Stimulated activated CD8-positive, alpha-beta memory T cell treated with anti-CD3 and anti-CD28 coated beads, Interleukin-12 subunit alpha, Interleukin-12 subunit beta, amount 100 ng/mL, for 1 hour (primary cell): ENCODE measurements at regions not wholly inside any gene's neighbourhood (a gene's known extent, or its start where the extent isn't known, plus 50 kb on each side); places are given as distances from the start of the nearest gene placed in this dataset.

Source experiments
- DNase-seq: peaks from one replicate; pipeline ENCODE4 v3.0.0-alpha.2; 2020; ENCODE audit warnings: low read depth

GRCh38 chr6:105649192-105649591 lies 246.3 kb upstream of the PREP start:
- DNase-seq, result no peak

DNA sequence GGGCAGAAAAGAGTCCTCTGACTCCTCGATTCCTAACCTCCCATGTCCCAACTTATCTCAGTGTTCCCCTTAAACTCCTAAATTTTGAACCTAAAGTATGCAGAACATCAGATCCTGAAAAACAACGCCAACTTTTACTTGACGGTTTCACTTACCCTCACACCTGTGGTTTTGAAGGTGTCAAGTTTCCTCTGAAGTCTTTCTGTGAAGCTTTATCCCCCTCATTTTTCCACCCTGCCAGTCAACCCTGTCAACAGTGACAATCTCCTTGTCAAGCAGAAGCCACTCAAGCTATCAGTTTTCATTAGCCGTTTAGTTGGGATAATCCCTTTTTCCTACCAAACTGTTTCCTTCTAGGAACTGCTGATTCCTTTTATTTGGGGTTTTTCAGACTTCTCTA lies 245.4 kb upstream of the PREP start:
- DNase-seq, result no peak

- DNase-seq, result no peak
Observed at GRCh38 chr6:105646391-105646867, 243.5 kb upstream of the PREP start.

DNA sequence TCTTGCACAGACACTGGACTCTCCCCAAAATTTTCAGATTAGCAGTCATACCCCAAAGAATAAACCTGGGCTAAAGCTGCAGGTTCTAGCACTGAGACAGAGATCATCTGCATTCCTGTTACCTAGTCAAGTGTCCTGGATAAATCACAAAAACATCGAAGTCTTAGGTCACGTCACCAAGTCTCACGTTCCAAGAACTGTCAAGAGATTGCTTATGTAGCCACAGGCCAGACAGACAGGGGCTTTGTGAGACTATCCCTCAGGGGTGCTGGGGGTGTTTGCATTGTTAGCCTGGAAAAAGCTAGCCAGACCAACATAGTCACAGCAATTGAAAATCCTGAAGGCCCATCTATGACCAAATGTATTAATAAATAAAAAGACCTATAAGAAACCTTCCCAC lies 243.1 kb upstream of the PREP start:
- no peak for DNase-seq

GRCh38 chr6:105645156-105645555 lies 242.3 kb upstream of the PREP start:
- DNase-seq, result no peak

- no peak for DNase-seq
Observed at GRCh38 chr6:105644691-105645090, 241.8 kb upstream of the PREP start.

DNA sequence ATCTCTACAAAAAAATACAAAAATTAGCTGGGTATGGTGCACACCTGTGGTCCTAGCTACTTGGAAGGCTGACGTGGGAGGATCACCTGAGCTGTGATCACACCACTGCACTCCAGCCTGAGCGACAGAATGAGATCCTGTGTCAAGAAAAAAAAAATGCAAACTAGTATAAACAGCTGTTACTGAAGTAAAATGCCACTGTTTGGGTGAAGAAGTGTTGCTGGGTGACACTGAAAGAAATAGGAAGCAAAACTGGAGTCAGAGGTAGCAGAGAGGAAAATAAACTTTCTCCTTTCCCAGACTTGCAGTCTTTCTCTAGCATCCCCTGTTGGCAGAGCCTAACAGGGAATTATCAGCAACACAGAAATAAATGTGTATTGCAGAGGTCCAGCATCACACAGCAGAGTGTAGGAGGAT lies 241.2 kb upstream of the PREP start:
- no peak for DNase-seq

DNA sequence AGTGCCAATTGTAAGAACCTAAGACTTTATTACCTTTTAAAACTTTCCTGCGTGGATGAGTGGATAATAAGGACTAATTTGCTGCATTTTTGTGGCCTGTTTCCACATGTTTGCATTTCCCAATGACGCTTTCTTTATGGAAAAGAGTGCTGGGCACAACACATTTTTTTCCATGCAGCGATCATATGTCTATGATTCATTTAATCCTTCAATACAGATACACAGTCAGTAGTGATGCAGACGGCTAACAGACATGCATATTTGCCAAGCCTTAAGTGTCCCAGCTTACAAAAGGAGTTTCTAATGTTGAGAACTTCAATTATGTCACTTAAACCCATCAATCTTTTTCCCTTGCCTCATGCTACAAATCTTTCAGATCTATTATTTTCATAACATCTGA lies 239.8 kb upstream of the PREP start:
- no peak for DNase-seq

- DNase-seq, result no peak
Observed at GRCh38 chr6:105641504-105641903, 238.6 kb upstream of the PREP start.

- no peak for DNase-seq
Observed at GRCh38 chr6:105639124-105639523, 236.2 kb upstream of the PREP start.

- no peak for DNase-seq
Observed at GRCh38 chr6:105633814-105634213, 230.9 kb upstream of the PREP start.

- no peak for DNase-seq
Observed at GRCh38 chr6:105628156-105628860, 225.4 kb upstream of the PREP start.

- no peak for DNase-seq
Observed at GRCh38 chr6:105626295-105627158, 223.6 kb upstream of the PREP start.

DNA sequence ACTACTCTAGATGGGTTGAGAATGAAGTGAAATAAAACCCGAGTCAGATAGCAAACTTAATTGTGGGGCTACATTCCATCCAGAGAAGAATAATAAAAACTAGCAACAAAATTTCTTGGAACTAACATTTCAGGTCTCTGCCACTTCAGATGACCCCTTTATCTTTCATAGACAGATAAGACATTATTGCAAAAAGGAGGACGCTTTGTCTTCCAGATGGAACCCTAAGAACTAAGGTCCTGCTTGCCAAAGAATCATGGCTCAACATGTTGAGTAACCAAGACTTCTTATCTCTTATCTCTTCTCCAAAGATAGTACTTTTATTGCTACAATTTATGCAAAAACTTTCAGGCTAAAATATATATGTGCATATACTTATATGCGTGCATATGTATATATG lies 221.1 kb upstream of the PREP start:
- no peak for DNase-seq

DNA sequence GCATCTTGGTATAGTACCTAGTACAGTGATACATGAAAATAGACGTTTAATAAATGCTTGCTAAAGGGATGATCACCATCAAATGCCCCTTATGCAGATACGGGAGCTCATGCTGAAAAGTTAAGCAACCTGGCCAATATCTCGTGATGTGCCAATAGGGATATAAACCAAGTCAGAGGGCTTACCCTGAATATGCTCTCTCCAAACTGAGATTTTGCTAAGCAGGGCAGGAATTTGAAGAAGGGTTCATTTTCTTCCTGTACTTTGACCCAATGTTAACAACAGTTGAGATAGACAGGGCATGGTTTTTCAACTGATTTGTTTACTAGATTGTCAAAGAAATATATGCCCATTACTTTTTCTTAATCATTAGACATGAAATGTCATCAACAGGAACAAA lies 219.3 kb upstream of the PREP start:
- no peak for DNase-seq

- DNase-seq, result no peak
Observed at GRCh38 chr6:105621564-105622175, 218.8 kb upstream of the PREP start.

DNA sequence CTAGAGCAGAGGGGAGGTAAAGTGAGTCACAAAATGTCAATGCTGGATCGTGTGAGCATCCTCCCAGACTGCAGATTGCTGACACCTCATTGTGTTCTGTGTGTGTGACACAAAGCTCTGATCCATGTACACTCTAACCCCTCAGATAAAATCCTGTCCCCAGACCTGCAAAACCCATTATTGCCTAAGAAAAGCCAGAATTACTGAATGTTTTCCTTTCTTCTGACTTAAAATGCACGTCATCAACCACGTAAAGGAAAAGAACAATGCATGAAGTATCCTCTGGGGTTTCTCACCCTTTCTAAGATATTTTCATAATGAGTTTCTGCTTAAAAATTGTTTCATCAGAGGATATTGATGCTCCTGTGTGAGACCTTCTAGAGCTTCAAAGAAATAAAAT lies 218.0 kb upstream of the PREP start:
- no peak for DNase-seq

- DNase-seq, result no peak
Observed at GRCh38 chr6:105619971-105620741, 217.3 kb upstream of the PREP start.

DNA sequence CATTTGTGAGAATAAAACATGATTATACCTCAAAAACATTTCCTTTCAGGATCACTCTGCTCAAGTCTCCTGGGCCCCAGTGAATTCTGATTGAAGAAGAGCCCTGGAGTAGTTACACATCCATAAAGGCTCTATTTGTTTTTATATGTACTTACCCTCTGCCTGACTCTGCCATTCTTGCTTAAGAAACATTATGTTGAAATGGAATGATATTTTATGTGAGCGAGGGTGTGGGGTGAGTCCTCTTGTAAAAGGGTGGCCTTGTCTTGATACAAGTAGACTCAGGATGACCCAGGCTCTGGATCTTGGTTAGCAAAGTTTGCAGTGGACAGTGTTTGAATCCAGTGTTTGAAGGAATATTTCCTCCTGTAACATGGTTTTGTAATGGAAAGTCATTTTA lies 215.4 kb upstream of the PREP start:
- no peak for DNase-seq

GRCh38 chr6:105616521-105616920 lies 213.6 kb upstream of the PREP start:
- no peak for DNase-seq

DNA sequence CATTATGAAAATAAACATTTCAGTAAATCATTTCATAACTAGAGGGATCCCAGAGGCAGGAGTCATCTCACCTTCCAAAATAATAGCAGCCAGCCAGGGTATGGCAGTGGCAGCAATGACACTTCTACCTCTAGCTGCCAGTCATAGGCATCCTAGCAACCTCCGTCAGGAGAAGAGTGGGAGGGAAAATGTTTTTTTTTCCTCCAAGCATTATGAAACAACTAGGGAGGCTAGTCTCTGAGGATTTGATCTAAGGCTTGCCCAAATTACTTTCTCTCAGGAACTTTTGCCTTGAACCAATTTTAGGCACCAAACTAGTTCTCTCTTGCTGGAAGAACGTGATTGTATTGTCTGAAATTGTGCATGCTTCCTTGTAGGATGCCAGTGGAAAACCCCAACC lies 208.7 kb upstream of the PREP start:
- no peak for DNase-seq

- no peak for DNase-seq
Observed at GRCh38 chr6:105609375-105609991, 206.6 kb upstream of the PREP start.
